Activated CD4-positive, alpha-beta memory T cell treated with anti-CD3 and anti-CD28 coated beads for 36 hours (primary cell): ENCODE measurements at regions not wholly inside any gene's neighbourhood (a gene's known extent, or its start where the extent isn't known, plus 50 kb on each side); places are given as distances from the start of the nearest gene placed in this dataset.
"Not testable (repeated sequence)": the region's sequence is repeated elsewhere in the genome, so short reads cannot be mapped to it uniquely, and the experiment has no call there.

Source experiments
- CTCF ChIA-PET: fragments of 350-600 bp; sonication (Branson Sonifier 250); formaldehyde crosslinking; loops from one replicate; lab custom pipeline; 2021; ENCODE audit warnings: antibody characterized with exemption, inconsistent platforms; lab: Charles Lee
- POLR2A ChIA-PET: fragments of 350-600 bp; sonication (Branson Sonifier 250); formaldehyde crosslinking; loops from one replicate; lab custom pipeline; 2021; ENCODE audit warnings: antibody characterized with exemption; lab: Charles Lee
- DNase-seq: peaks from one replicate; pipeline ENCODE4 v3.0.0-alpha.2; 2020
- H3K27ac Mint-ChIP-seq: one replicate; pipeline ENCODE4 v1.8.0; 2021; ENCODE audit warnings: mixed read lengths
- H3K27me3 Mint-ChIP-seq: one replicate; pipeline ENCODE4 v1.8.0; 2021; ENCODE audit warnings: mixed read lengths
- H3K36me3 Mint-ChIP-seq: one replicate; pipeline ENCODE4 v1.8.0; 2021; ENCODE audit warnings: mixed read lengths
- H3K4me1 Mint-ChIP-seq: one replicate; pipeline ENCODE4 v1.8.0; 2021; ENCODE audit warnings: low read depth, mixed read lengths
- H3K4me3 Mint-ChIP-seq: one replicate; pipeline ENCODE4 v1.8.0; 2021; ENCODE audit warnings: mild to moderate bottlenecking, mixed read lengths
- H3K9me3 Mint-ChIP-seq: one replicate; pipeline ENCODE4 v1.8.0; 2021; ENCODE audit warnings: mixed read lengths
- intact Hi-C: fragments of 100-400 bp; cut with micrococcal nuclease; formaldehyde crosslinking; loops from one replicate; pipeline ENCODE4 v1.15.1; 2023

- H3K4me1 Mint-ChIP-seq, H3K36me3 Mint-ChIP-seq, H3K27ac Mint-ChIP-seq, H3K4me3 Mint-ChIP-seq, DNase-seq, H3K9me3 Mint-ChIP-seq, POLR2A ChIA-PET, CTCF ChIA-PET, H3K27me3 Mint-ChIP-seq, intact Hi-C loops: not testable (repeated sequence)
Measured at GRCh38 chr20:40909489-40909888, 119.1 kb upstream of the TOP1 start.

- POLR2A ChIA-PET, intact Hi-C loops, H3K27me3 Mint-ChIP-seq, DNase-seq, H3K9me3 Mint-ChIP-seq, H3K36me3 Mint-ChIP-seq, H3K4me3 Mint-ChIP-seq, H3K27ac Mint-ChIP-seq, H3K4me1 Mint-ChIP-seq, CTCF ChIA-PET: not testable (repeated sequence)
Measured at GRCh38 chr20:40910436-40910835, 118.2 kb upstream of the TOP1 start.

GRCh38 chr20:40911152-40911551 is 117.5 kb upstream of the TOP1 start:
- DNase-seq, H3K27ac Mint-ChIP-seq, intact Hi-C loops, POLR2A ChIA-PET, H3K27me3 Mint-ChIP-seq, CTCF ChIA-PET, H3K4me1 Mint-ChIP-seq, H3K4me3 Mint-ChIP-seq, H3K36me3 Mint-ChIP-seq, H3K9me3 Mint-ChIP-seq: not testable (repeated sequence)

GRCh38 chr20:40913224-40914185 is 115.1 kb upstream of the TOP1 start:
- Mint-ChIP-seq H3K36me3 (no peaks in the 10 kb centered on the region), H3K27me3 (peaks cover 2% of the 10 kb centered on the region)

GRCh38 chr20:40915756-40916155 is 112.9 kb upstream of the TOP1 start:
- no peaks in the 10 kb centered on the region for H3K36me3 Mint-ChIP-seq
- CTCF ChIA-PET, result no interaction called here
- no peak overlapping the region for H3K27ac Mint-ChIP-seq
- DNase-seq, result no peak
- H3K4me1 Mint-ChIP-seq, result no peaks in the 10 kb centered on the region
- no peaks in the 10 kb centered on the region for H3K9me3 Mint-ChIP-seq
- POLR2A ChIA-PET, result no interaction called here
- intact Hi-C loops, result no loop called here
- H3K4me3 Mint-ChIP-seq, result no peak overlapping the region
- H3K27me3 Mint-ChIP-seq, result peaks cover 2% of the 10 kb centered on the region

More at GRCh38 chr20:40913224-40914185, 115.1 kb upstream of the TOP1 start:
- Mint-ChIP-seq H3K27ac (no peak overlapping the region), H3K9me3 (no peaks in the 10 kb centered on the region), H3K4me3 (no peak overlapping the region), H3K4me1 (no peaks in the 10 kb centered on the region)
- intact Hi-C loops, result no loop called here
- no peak for DNase-seq
- POLR2A ChIA-PET, result no interaction called here
- CTCF ChIA-PET, result no interaction called here

- CTCF ChIA-PET, result no interaction called here
- Mint-ChIP-seq H3K27me3 (peaks cover 2% of the 10 kb centered on the region), H3K4me1 (no peaks in the 10 kb centered on the region), H3K9me3 (no peaks in the 10 kb centered on the region), H3K4me3 (no peak overlapping the region), H3K27ac (no peak overlapping the region), H3K36me3 (no peaks in the 10 kb centered on the region)
- POLR2A ChIA-PET, result no interaction called here
- intact Hi-C loops, result no loop called here
- no peak for DNase-seq
Measured at GRCh38 chr20:40916276-40916675, 112.3 kb upstream of the TOP1 start.

GRCh38 chr20:40920291-40920690 is 108.3 kb upstream of the TOP1 start:
- no peak overlapping the region for H3K27ac Mint-ChIP-seq
- H3K4me1 Mint-ChIP-seq, result no peaks in the 10 kb centered on the region

GRCh38 chr20:40922865-40923264 is 105.8 kb upstream of the TOP1 start:
- CTCF ChIA-PET, result no interaction called here
- intact Hi-C loops, result no loop called here

More at GRCh38 chr20:40920291-40920690, 108.3 kb upstream of the TOP1 start:
- ChIA-PET CTCF (no interaction called here), POLR2A (no interaction called here)
- Mint-ChIP-seq H3K9me3 (no peaks in the 10 kb centered on the region), H3K27me3 (peaks cover 2% of the 10 kb centered on the region), H3K4me3 (no peak overlapping the region), H3K36me3 (no peaks in the 10 kb centered on the region)
- intact Hi-C loops, result no loop called here
- DNase-seq, result no peak

GRCh38 chr20:40925829-40926510 is 102.7 kb upstream of the TOP1 start:
- no peaks in the 10 kb centered on the region for H3K9me3 Mint-ChIP-seq
- intact Hi-C loops, result no loop called here
- ChIA-PET CTCF (no interaction called here), POLR2A (no interaction called here)
- H3K27ac Mint-ChIP-seq, result no peak overlapping the region
- DNase-seq, result no peak
- H3K27me3 Mint-ChIP-seq, result peaks cover 8% of the 10 kb centered on the region
- no peak overlapping the region for H3K4me3 Mint-ChIP-seq
- no peaks in the 10 kb centered on the region for H3K36me3 Mint-ChIP-seq
- H3K4me1 Mint-ChIP-seq, result no peaks in the 10 kb centered on the region

More at GRCh38 chr20:40922865-40923264, 105.8 kb upstream of the TOP1 start:
- Mint-ChIP-seq H3K4me3 (no peak overlapping the region), H3K27ac (no peak overlapping the region), H3K9me3 (no peaks in the 10 kb centered on the region), H3K36me3 (no peaks in the 10 kb centered on the region), H3K4me1 (no peaks in the 10 kb centered on the region), H3K27me3 (peaks cover 3% of the 10 kb centered on the region)
- POLR2A ChIA-PET, result no interaction called here
- DNase-seq, result no peak

GRCh38 chr20:40926928-40927327 is 101.7 kb upstream of the TOP1 start:
- no peaks in the 10 kb centered on the region for H3K36me3 Mint-ChIP-seq
- H3K4me1 Mint-ChIP-seq, result no peaks in the 10 kb centered on the region
- intact Hi-C loops, result no loop called here
- H3K27me3 Mint-ChIP-seq, result peaks cover 8% of the 10 kb centered on the region
- no peak overlapping the region for H3K4me3 Mint-ChIP-seq
- DNase-seq, result no peak
- CTCF ChIA-PET, result no interaction called here
- no peak overlapping the region for H3K27ac Mint-ChIP-seq
- no peaks in the 10 kb centered on the region for H3K9me3 Mint-ChIP-seq
- POLR2A ChIA-PET, result no interaction called here

- H3K9me3 Mint-ChIP-seq, result peaks cover 9% of the 10 kb centered on the region
- no peak for DNase-seq
- intact Hi-C loops, result no loop called here
- H3K4me1 Mint-ChIP-seq, result peaks cover 8% of the 10 kb centered on the region
- no peak overlapping the region for H3K27ac Mint-ChIP-seq
- H3K36me3 Mint-ChIP-seq, result no peaks in the 10 kb centered on the region
- POLR2A ChIA-PET, result no interaction called here
- H3K4me3 Mint-ChIP-seq, result no peak overlapping the region
- CTCF ChIA-PET, result no interaction called here
- peaks cover 8% of the 10 kb centered on the region for H3K27me3 Mint-ChIP-seq
Measured at GRCh38 chr20:40930561-40930960, 98.1 kb upstream of the TOP1 start.

- Mint-ChIP-seq H3K27me3 (peaks cover 8% of the 10 kb centered on the region), H3K9me3 (peaks cover 9% of the 10 kb centered on the region), H3K4me3 (no peak overlapping the region), H3K27ac (no peak overlapping the region), H3K36me3 (no peaks in the 10 kb centered on the region), H3K4me1 (peaks cover 8% of the 10 kb centered on the region)
- ChIA-PET CTCF (no interaction called here), POLR2A (no interaction called here)
- DNase-seq, result no peak
- intact Hi-C loops, result no loop called here
Measured at GRCh38 chr20:40931410-40932044, 97.1 kb upstream of the TOP1 start.
